Medulla oblongata (tissue), 1 donor: ENCODE measurements at regions not wholly inside any gene's neighbourhood (a gene's known extent, or its start where the extent isn't known, plus 50 kb on each side); places are given as distances from the start of the nearest gene placed in this dataset.

Experiments
- DNase-seq: peaks from one replicate; pipeline ENCODE4 v3.0.0-alpha.2; 2015; ENCODE audit errors: extremely low spot score

GRCh38 chr6:163998496-163998895 is 584.0 kb downstream of the QKI start:
- DNase-seq = no peak

- DNase-seq = no peak
Measured at GRCh38 chr6:163996491-163996890, 582.0 kb downstream of the QKI start.

GRCh38 chr6:163994566-163994965 is 580.0 kb downstream of the QKI start:
- no peak for DNase-seq

GRCh38 chr6:163992701-163993100 is 578.2 kb downstream of the QKI start:
- DNase-seq = no peak

- DNase-seq = no peak
Measured at GRCh38 chr6:163992056-163992455, 577.5 kb downstream of the QKI start.

GRCh38 chr6:163991321-163991720 is 576.8 kb downstream of the QKI start:
- DNase-seq = no peak

- no peak for DNase-seq
Measured at GRCh38 chr6:163986313-163986712, 571.8 kb downstream of the QKI start.

GRCh38 chr6:163985710-163986109 is 571.2 kb downstream of the QKI start:
- no peak for DNase-seq

GRCh38 chr6:163985040-163985439 is 570.5 kb downstream of the QKI start:
- no peak for DNase-seq

GRCh38 chr6:163984124-163984936 is 569.8 kb downstream of the QKI start:
- peak; percentile 51 for DNase-seq

- peak; percentile 59 for DNase-seq
Measured at GRCh38 chr6:163983679-163984078, 569.2 kb downstream of the QKI start.

- no peak for DNase-seq
Measured at GRCh38 chr6:163974322-163974721, 559.8 kb downstream of the QKI start.

- DNase-seq = no peak
Measured at GRCh38 chr6:163971841-163972838, 557.6 kb downstream of the QKI start.

- no peak for DNase-seq
Measured at GRCh38 chr6:163970846-163971564, 556.5 kb downstream of the QKI start.

GRCh38 chr6:163965426-163966348 is 551.2 kb downstream of the QKI start:
- DNase-seq = no peak

GRCh38 chr6:163964789-163965188 is 550.3 kb downstream of the QKI start:
- DNase-seq = no peak

- no peak for DNase-seq
Measured at GRCh38 chr6:163963205-163964120, 548.9 kb downstream of the QKI start.

- no peak for DNase-seq
Measured at GRCh38 chr6:163962627-163963117, 548.2 kb downstream of the QKI start.

- DNase-seq = no peak
Measured at GRCh38 chr6:163960128-163960527, 545.6 kb downstream of the QKI start.

GRCh38 chr6:163958646-163959045 is 544.1 kb downstream of the QKI start:
- no peak for DNase-seq
